HEK293T (cell line): ENCODE measurements at regions not wholly inside any gene's neighbourhood (a gene's known extent, or its start where the extent isn't known, plus 50 kb on each side); places are given as distances from the start of the nearest gene placed in this dataset.
"Not testable (repeated sequence)": the region's sequence is repeated elsewhere in the genome, so short reads cannot be mapped to it uniquely, and the experiment has no call there.

Source experiments
- ARNT ChIP-seq: fragments of 450-650 bp; IDR thresholded peaks from 2 replicates; pipeline ENCODE4 v1.6.1; 2017; ENCODE audit warnings: mild to moderate bottlenecking
- BHLHE40 ChIP-seq: fragments of 450-650 bp; IDR thresholded peaks from 2 replicates; pipeline ENCODE4 v1.6.1; 2016; ENCODE audit warnings: mild to moderate bottlenecking, moderate library complexity, borderline replicate concordance
- FOXM1 ChIP-seq: fragments of 450-650 bp; IDR thresholded peaks from 2 replicates; pipeline ENCODE4 v1.6.1; 2017; ENCODE audit warnings: mild to moderate bottlenecking, borderline replicate concordance
- L3MBTL2 ChIP-seq: fragments of 450-650 bp; conservative IDR thresholded peaks from 2 replicates; pipeline ENCODE4 v1.6.1; 2016; ENCODE audit warnings: mild to moderate bottlenecking
- NFRKB ChIP-seq: fragments of 450-650 bp; IDR thresholded peaks from 2 replicates; pipeline ENCODE4 v1.6.1; 2016; ENCODE audit warnings: mild to moderate bottlenecking, moderate library complexity
- PKNOX1 ChIP-seq: fragments of 450-650 bp; IDR thresholded peaks from 2 replicates; pipeline ENCODE4 v1.6.1; 2016
- SP1 ChIP-seq: fragments of 450-650 bp; IDR thresholded peaks from 2 replicates; pipeline ENCODE4 v1.6.1; 2017
- SUZ12 ChIP-seq: fragments of 450-650 bp; IDR thresholded peaks from 2 replicates; pipeline ENCODE4 v1.6.1; 2016; ENCODE audit warnings: mild to moderate bottlenecking

- not testable (repeated sequence) for TF ChIP-seq SP1, PKNOX1, SUZ12, ARNT, BHLHE40, L3MBTL2, FOXM1, NFRKB
Measured at GRCh38 chr4:33829356-33829755, 2415.0 kb downstream of the ARAP2 start.
